SK-N-SH (cell line): ENCODE measurements at regions not wholly inside any gene's neighbourhood (a gene's known extent, or its start where the extent isn't known, plus 50 kb on each side); places are given as distances from the start of the nearest gene placed in this dataset.

Experiments used
- CTCF ChIA-PET: fragments of 300-600, 350-600 bp; formaldehyde crosslinking; extraction: SDS; loops from one replicate; lab custom pipeline; 2021; lab: Yijun Ruan, JAX
- POLR2A ChIA-PET: fragments of 350-600 bp; sonication (Branson Sonifier 250); formaldehyde crosslinking; extraction: SDS; loops from one replicate; lab custom pipeline; 2020; ENCODE audit warnings: antibody characterized with exemption, inconsistent platforms; lab: Yijun Ruan, JAX
- DNase-seq: peaks from one replicate; pipeline ENCODE4 v3.0.0; 2012
- H2AFZ ChIP-seq: fragments of 200-600 bp; sonication (generic); 2 replicates; pipeline ENCODE4 v1.8.1; 2016; ENCODE audit warnings: antibody characterized with exemption, mild to moderate bottlenecking, low read depth
- H3F3A ChIP-seq: fragments of 200-600 bp; sonication (generic); replicated peaks from 2 replicates; pipeline ENCODE3; 2016; ENCODE audit warnings: antibody characterized with exemption, mild to moderate bottlenecking; ENCODE audit not compliant: insufficient read depth
- H3K27ac ChIP-seq, 2 experiments: fragments of 200-500 bp in 1 of 2; fragments of 200-600 bp in 1 of 2; sonication (Bioruptor generic) in 1 of 2; sonication (generic), shearing (Covaris generic) in 1 of 2; 2 replicates each; pipeline versions ENCODE4 v1.5.1 to v1.6.1; 2014 to 2016; ENCODE audit warnings: low read depth in 2 of 2, inconsistent platforms in 1 of 2, low read length in 1 of 2, mild to moderate bottlenecking in 1 of 2, mixed read lengths in 1 of 2
- H3K27me3 ChIP-seq: fragments of 200-600 bp; sonication (generic), shearing (Covaris generic); 2 replicates; pipeline ENCODE4 v1.6.1; 2016; ENCODE audit warnings: mixed run types; ENCODE audit not compliant: insufficient read depth
- H3K36me3 ChIP-seq, 2 experiments: fragments of 200-500 bp in 1 of 2; fragments of 200-600 bp in 1 of 2; sonication (Bioruptor generic) in 1 of 2; sonication (generic) in 1 of 2; replicated peaks in 1 of 2; 2 replicates each; pipeline versions ENCODE3 to v1.5.1; 2014 to 2016; ENCODE audit warnings: low read length in 1 of 2, mild to moderate bottlenecking in 1 of 2; ENCODE audit not compliant: insufficient read depth in 2 of 2, control insufficient read depth in 1 of 2
- H3K4me1 ChIP-seq, 2 experiments: fragments of 200-500 bp in 1 of 2; fragments of 200-600 bp in 1 of 2; sonication (Bioruptor generic) in 1 of 2; sonication (generic), shearing (Covaris generic) in 1 of 2; 2 replicates each; pipeline versions ENCODE4 v1.5.1 to v1.6.1; 2014 to 2016; ENCODE audit warnings: low read depth in 1 of 2, low read length in 1 of 2, mixed run types in 1 of 2; ENCODE audit not compliant: insufficient read depth in 2 of 2, control insufficient read depth in 1 of 2
- H3K4me2 ChIP-seq: fragments of 200-600 bp; sonication (generic), shearing (Covaris generic); 2 replicates; pipeline ENCODE4 v1.6.1; 2017; ENCODE audit warnings: mixed run types
- H3K4me3 ChIP-seq, 2 experiments: fragments of 200-500 bp in 1 of 2; fragments of 200-600 bp in 1 of 2; sonication (Bioruptor generic) in 1 of 2; sonication (generic), shearing (Covaris generic) in 1 of 2; 2 replicates each; pipeline versions ENCODE4 v1.5.1 to v1.8.1; 2014 to 2016; ENCODE audit warnings: low read depth in 2 of 2, inconsistent platforms in 1 of 2, low read length in 1 of 2, mild to moderate bottlenecking in 1 of 2, mixed read lengths in 1 of 2, moderate library complexity in 1 of 2
- H3K79me2 ChIP-seq: fragments of 200-600 bp; sonication (generic); 2 replicates; pipeline ENCODE4 v1.8.1; 2017; ENCODE audit warnings: mild to moderate bottlenecking; ENCODE audit not compliant: insufficient read depth
- H3K9ac ChIP-seq: fragments of 200-600 bp; sonication (generic); 2 replicates; pipeline ENCODE4 v1.6.1; 2017; ENCODE audit warnings: mixed run types
- H3K9me2 ChIP-seq: fragments of 200-600 bp; sonication (generic); 2 replicates; pipeline ENCODE4 v1.6.1; 2017; ENCODE audit warnings: mixed run types
- H3K9me3 ChIP-seq: fragments of 200-600 bp; sonication (generic); 2 replicates; pipeline ENCODE4 v1.6.1; 2017; ENCODE audit warnings: mixed run types, mild to moderate bottlenecking, moderate library complexity
- H4K20me1 ChIP-seq: fragments of 200-600 bp; sonication (generic); 2 replicates; pipeline ENCODE4 v1.6.1; 2017; ENCODE audit warnings: mild to moderate bottlenecking, mixed run types; ENCODE audit not compliant: insufficient read depth
- CHD2 ChIP-seq: fragments of 150-350 bp; IDR thresholded peaks from 2 replicates; pipeline ENCODE4 v1.6.1; 2018; ENCODE audit warnings: low read length; ENCODE audit not compliant: partially characterized antibody
- EP300 ChIP-seq, 2 experiments: IDR thresholded peaks; 2 replicates each; pipeline versions ENCODE4 v1.4.0 to v1.6.1; 2012; ENCODE audit warnings: borderline replicate concordance in 1 of 2, low read depth in 1 of 2, low read length in 1 of 2
- FOXM1 ChIP-seq: IDR thresholded peaks from 2 replicates; pipeline ENCODE4 v1.4.0; 2012; ENCODE audit warnings: low read depth, mild to moderate bottlenecking
- GABPA ChIP-seq: IDR thresholded peaks from 2 replicates; pipeline ENCODE4 v1.4.0; 2012; ENCODE audit warnings: low read depth, mild to moderate bottlenecking
- GATA2 ChIP-seq: sonication (generic); formaldehyde crosslinking; IDR thresholded peaks from 2 replicates; pipeline ENCODE4 v1.5.0; 2020; ENCODE audit warnings: mild to moderate bottlenecking, missing genetic modification reagents
- JUND ChIP-seq: IDR thresholded peaks from 2 replicates; pipeline ENCODE4 v1.4.0; 2012
- NFIC ChIP-seq: IDR thresholded peaks from 2 replicates; pipeline ENCODE4 v1.4.0; 2012; ENCODE audit warnings: borderline replicate concordance
- NRF1 ChIP-seq: IDR thresholded peaks from 2 replicates; pipeline ENCODE4 v1.6.1; 2012; ENCODE audit warnings: low read depth, mild to moderate bottlenecking, low read length
- RCOR1 ChIP-seq: fragments of 150-350 bp; IDR thresholded peaks from 2 replicates; pipeline ENCODE4 v1.6.1; 2017; ENCODE audit warnings: antibody characterized with exemption, low read length
- REST ChIP-seq: IDR thresholded peaks from 2 replicates; pipeline ENCODE4 v1.6.1; 2012; ENCODE audit warnings: mild to moderate bottlenecking, low read depth, low read length, moderate library complexity
- TAF1 ChIP-seq: IDR thresholded peaks from 2 replicates; pipeline ENCODE4 v1.6.1; 2012; ENCODE audit warnings: low read depth, mild to moderate bottlenecking, low read length, moderate library complexity, borderline replicate concordance
- TEAD4 ChIP-seq: IDR thresholded peaks from 2 replicates; pipeline ENCODE4 v1.4.0; 2012; ENCODE audit warnings: mild to moderate bottlenecking, borderline replicate concordance; ENCODE audit not compliant: insufficient read depth
- YY1 ChIP-seq: IDR thresholded peaks from 2 replicates; pipeline ENCODE4 v1.4.0; 2012; ENCODE audit warnings: low read depth, mild to moderate bottlenecking
- WGBS: methylation state at CpG from one replicate; pipeline ENCODE4 v1.1.6; 2017; ENCODE audit warnings: low lambda C conversion rate; 5-methylcytosine and 5-hydroxymethylcytosine counted together
- TF ChIP-seq, protein P1 (sequence below): fragments of 200-600 bp; sonication (generic); IDR thresholded peaks from 2 replicates; pipeline ENCODE4 v1.6.1; 2017; ENCODE audit warnings: antibody characterized with exemption, mild to moderate bottlenecking, moderate library complexity

DNA sequence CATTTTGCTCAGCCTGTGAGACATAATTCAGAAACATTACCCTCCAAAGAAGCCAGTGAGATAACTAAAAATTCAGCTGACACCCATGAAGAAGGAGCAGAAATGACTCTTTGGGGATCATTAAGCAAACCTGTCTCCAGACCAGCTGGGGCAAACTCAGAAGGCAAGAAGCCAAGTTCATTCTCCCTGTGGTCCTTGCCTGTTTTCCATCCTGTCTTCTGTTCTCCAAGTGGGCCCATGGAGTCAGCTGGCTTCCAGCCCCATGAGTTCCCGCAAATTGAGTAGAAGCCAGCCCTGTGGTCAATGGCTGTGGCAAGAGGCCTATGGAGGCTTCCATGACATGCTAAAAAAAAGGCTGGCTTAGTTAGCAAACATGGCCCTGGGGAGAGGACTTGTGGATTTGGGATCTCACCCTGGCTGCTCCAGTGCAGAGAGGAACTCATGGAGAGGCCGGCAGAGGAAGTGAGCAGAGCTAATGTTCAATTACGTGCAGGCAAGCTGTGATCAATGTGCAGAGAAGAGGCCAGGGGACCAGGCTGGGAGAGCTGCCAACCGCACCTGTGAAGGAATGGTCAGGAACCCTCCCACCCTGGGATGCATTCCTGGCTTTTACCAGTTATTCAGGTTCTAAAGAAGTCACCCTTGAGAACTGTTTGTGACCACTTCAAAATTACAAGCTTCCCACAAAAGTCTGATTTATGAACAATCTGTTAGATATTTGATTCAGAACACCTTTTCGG lies 229.1 kb downstream of the TSHZ3 start:
- no peak overlapping the region for H3K4me3 ChIP-seq
- ChIA-PET CTCF (interaction anchor here (1.1 kb wide), 1 partner anchor 10 kb away, joined by 3 read pairs; no protein-coding TSS in a partner anchor), POLR2A (interaction anchor here (1.7 kb wide), 1 partner anchor 230 kb away, joined by 3 read pairs; no protein-coding TSS in a partner anchor)
- no peaks in the 10 kb centered on the region for H3F3A ChIP-seq
- no peaks in the 10 kb centered on the region for H3K9me2 ChIP-seq
- DNase-seq, result no peak
- H3K9ac ChIP-seq, result no peak overlapping the region
- H3K4me1 ChIP-seq, result peaks cover 5 to 6% of the 10 kb centered on the region in 2 experiments; a peak in 2 of 4 replicates
- H3K79me2 ChIP-seq, result no peaks in the 10 kb centered on the region
- no peak overlapping the region for H3K27ac ChIP-seq
- no peak overlapping the region for H3K4me2 ChIP-seq
- no peak overlapping the region for H2AFZ ChIP-seq
- no peaks in the 10 kb centered on the region for H3K9me3 ChIP-seq
- no peaks in the 10 kb centered on the region for H3K27me3 ChIP-seq
- H3K36me3 ChIP-seq, result no peaks in the 10 kb centered on the region
- no peaks in the 10 kb centered on the region for H4K20me1 ChIP-seq
- 69% methylated on average over 4 of the region's 5 CpGs for WGBS
- no peak for TF ChIP-seq REST
- TF ChIP-seq FOXM1, result no peak
- TF ChIP-seq EP300 (IDR thresholded peaks at IDR 0.05; ENCODE audit: borderline replicate concordance in 1 of 2, low read depth in 1 of 2, low read length in 1 of 2), result no peak
- TF ChIP-seq RCOR1, result no peak
- TF ChIP-seq NRF1, result no peak
- no peak for TF ChIP-seq GATA2 (CRISPR knock-in tag)
- TF ChIP-seq, protein P1, sequence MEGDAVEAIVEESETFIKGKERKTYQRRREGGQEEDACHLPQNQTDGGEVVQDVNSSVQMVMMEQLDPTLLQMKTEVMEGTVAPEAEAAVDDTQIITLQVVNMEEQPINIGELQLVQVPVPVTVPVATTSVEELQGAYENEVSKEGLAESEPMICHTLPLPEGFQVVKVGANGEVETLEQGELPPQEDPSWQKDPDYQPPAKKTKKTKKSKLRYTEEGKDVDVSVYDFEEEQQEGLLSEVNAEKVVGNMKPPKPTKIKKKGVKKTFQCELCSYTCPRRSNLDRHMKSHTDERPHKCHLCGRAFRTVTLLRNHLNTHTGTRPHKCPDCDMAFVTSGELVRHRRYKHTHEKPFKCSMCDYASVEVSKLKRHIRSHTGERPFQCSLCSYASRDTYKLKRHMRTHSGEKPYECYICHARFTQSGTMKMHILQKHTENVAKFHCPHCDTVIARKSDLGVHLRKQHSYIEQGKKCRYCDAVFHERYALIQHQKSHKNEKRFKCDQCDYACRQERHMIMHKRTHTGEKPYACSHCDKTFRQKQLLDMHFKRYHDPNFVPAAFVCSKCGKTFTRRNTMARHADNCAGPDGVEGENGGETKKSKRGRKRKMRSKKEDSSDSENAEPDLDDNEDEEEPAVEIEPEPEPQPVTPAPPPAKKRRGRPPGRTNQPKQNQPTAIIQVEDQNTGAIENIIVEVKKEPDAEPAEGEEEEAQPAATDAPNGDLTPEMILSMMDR, result no peak
- TF ChIP-seq NFIC, result no peak
- TF ChIP-seq TAF1, result no peak
- TF ChIP-seq CHD2, result no peak
- TF ChIP-seq JUND, result no peak
- TF ChIP-seq YY1, result no peak
- no peak for TF ChIP-seq TEAD4
- no peak for TF ChIP-seq GABPA
